ENCODE measurements at regions not wholly inside any gene's neighbourhood (a gene's known extent, or its start where the extent isn't known, plus 50 kb on each side); places are given as distances from the start of the nearest gene placed in this dataset.

DNA sequence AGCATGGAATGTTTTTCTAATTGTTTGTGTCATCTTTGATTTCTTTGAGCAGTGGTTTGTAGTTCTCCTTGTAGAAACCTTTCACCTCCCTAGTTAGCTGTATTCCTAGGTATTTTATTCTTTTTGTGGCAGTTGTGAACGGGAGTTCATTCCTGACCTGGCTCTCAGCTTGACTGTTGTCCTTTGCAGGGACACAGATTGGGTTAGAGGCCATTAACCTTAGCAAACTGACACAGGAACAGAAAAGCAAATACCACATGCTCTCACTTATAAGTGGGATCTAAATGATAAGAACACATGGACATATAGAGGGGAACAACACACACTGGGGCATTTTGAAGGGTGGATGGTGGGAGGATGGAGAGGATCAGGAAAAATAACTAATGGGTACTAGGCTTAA lies 52.2 kb upstream of the RORA start:
- no peak for TF ChIP-seq POLR2A (IDR thresholded peaks at IDR 0.05)
- TF ChIP-seq, protein P1, sequence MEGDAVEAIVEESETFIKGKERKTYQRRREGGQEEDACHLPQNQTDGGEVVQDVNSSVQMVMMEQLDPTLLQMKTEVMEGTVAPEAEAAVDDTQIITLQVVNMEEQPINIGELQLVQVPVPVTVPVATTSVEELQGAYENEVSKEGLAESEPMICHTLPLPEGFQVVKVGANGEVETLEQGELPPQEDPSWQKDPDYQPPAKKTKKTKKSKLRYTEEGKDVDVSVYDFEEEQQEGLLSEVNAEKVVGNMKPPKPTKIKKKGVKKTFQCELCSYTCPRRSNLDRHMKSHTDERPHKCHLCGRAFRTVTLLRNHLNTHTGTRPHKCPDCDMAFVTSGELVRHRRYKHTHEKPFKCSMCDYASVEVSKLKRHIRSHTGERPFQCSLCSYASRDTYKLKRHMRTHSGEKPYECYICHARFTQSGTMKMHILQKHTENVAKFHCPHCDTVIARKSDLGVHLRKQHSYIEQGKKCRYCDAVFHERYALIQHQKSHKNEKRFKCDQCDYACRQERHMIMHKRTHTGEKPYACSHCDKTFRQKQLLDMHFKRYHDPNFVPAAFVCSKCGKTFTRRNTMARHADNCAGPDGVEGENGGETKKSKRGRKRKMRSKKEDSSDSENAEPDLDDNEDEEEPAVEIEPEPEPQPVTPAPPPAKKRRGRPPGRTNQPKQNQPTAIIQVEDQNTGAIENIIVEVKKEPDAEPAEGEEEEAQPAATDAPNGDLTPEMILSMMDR (IDR thresholded peaks at IDR 0.05): no peak
- DNase-seq (no peak), ATAC-seq (no peak)
- WGBS, 2 donors: 41 to 53% methylated on average over 1 of the region's 1 CpG
- H3K36me3 ChIP-seq (replicated peaks in 1 of 2; ENCODE audit: insufficient read depth in 1 of 2, low read depth in 2 of 2): no peaks in the 10 kb centered on the region
- H3K4me3 ChIP-seq: no peak overlapping the region
- intact Hi-C loops (cut with DNase I): no loop called here
- no peaks in the 10 kb centered on the region for H3K4me1 ChIP-seq
- no peaks in the 10 kb centered on the region for H3K27me3 ChIP-seq
- H3K27ac ChIP-seq: no peak overlapping the region
- no peaks in the 10 kb centered on the region for H3K9me3 ChIP-seq

All from body of pancreas (tissue), 4 donors.